HEK293 (cell line): ENCODE measurements at regions not wholly inside any gene's neighbourhood (a gene's known extent, or its start where the extent isn't known, plus 50 kb on each side); places are given as distances from the start of the nearest gene placed in this dataset.

Experiments
- CTCF ChIA-PET: fragments of 350-600 bp; formaldehyde crosslinking; extraction: SDS; loops from one replicate; lab custom pipeline; 2021; ENCODE audit warnings: antibody characterized with exemption; lab: Yijun Ruan, JAX
- POLR2A ChIA-PET: fragments of 300-600 bp; formaldehyde crosslinking; extraction: SDS; loops from one replicate; lab custom pipeline; 2020; ENCODE audit warnings: antibody characterized with exemption, inconsistent platforms; lab: Yijun Ruan, JAX
- H3K27ac ChIP-seq: fragments of 200-500 bp; sonication (Bioruptor generic); 2 replicates; pipeline ENCODE4 v1.5.1; 2014; ENCODE audit warnings: low read depth, low read length, control low read depth, inconsistent platforms; ENCODE audit errors: extremely low read depth
- H3K36me3 ChIP-seq, 2 experiments: fragments of 200-500 bp in 1 of 2; sonication (Bioruptor generic) in 1 of 2; 1 replicate in 1 of 2; 2 replicates in 1 of 2; pipeline ENCODE4 v1.5.1; 2014 to 2017; ENCODE audit warnings: inconsistent platforms in 2 of 2, low read length in 2 of 2; ENCODE audit not compliant: control insufficient read depth in 2 of 2, insufficient read depth in 1 of 2
- H3K4me1 ChIP-seq: fragments of 200-500 bp; sonication (Bioruptor generic); 2 replicates; pipeline ENCODE4 v1.5.1; 2014; ENCODE audit warnings: mild to moderate bottlenecking, low read length, inconsistent platforms; ENCODE audit not compliant: control insufficient read depth, insufficient read depth
- H3K4me3 ChIP-seq: 2 replicates; pipeline ENCODE4 v1.5.1; 2011; ENCODE audit warnings: low read depth, mild to moderate bottlenecking, control low read depth, low read length, moderate library complexity
- H3K9me3 ChIP-seq: fragments of 200-500 bp; sonication (Bioruptor generic); 2 replicates; pipeline ENCODE4 v1.5.1; 2014; ENCODE audit warnings: low read depth, low read length, inconsistent platforms; ENCODE audit not compliant: control insufficient read depth, insufficient read depth
- KLF8 ChIP-seq: fragments of 450-650 bp; formaldehyde crosslinking; IDR thresholded peaks from 2 replicates; pipeline ENCODE4 v1.5.1; 2016; ENCODE audit warnings: missing biosample characterization, missing genetic modification characterization
- KLF9 ChIP-seq: fragments of 450-650 bp; formaldehyde crosslinking; IDR thresholded peaks from 2 replicates; pipeline ENCODE4 v1.5.1; 2016; ENCODE audit warnings: missing biosample characterization, missing genetic modification characterization, low read depth
- SETDB1 ChIP-seq: IDR thresholded peaks from one replicate; pipeline ENCODE4 v1.6.1; 2017; ENCODE audit warnings: mild to moderate bottlenecking, low read length, moderate library complexity, mixed read lengths; ENCODE audit not compliant: insufficient read length
- TCF7L2 ChIP-seq: IDR thresholded peaks from 2 replicates; pipeline ENCODE4 v1.6.1; 2011; ENCODE audit warnings: low read depth, mild to moderate bottlenecking, inconsistent platforms, low read length, moderate library complexity, borderline replicate concordance
- ZBTB21 ChIP-seq: fragments of 450-650 bp; formaldehyde crosslinking; IDR thresholded peaks from 2 replicates; pipeline ENCODE4 v1.5.1; 2017; ENCODE audit warnings: missing biosample characterization, missing genetic modification characterization
- ZFP41 ChIP-seq: fragments of 450-650 bp; formaldehyde crosslinking; IDR thresholded peaks from 2 replicates; pipeline ENCODE4 v1.5.1; 2016; ENCODE audit warnings: missing biosample characterization, missing genetic modification characterization, borderline replicate concordance
- ZIC2 ChIP-seq: fragments of 450-650 bp; formaldehyde crosslinking; IDR thresholded peaks from 2 replicates; pipeline ENCODE4 v1.5.1; 2016; ENCODE audit warnings: missing biosample characterization, missing genetic modification characterization
- ZNF169 ChIP-seq: fragments of 450-650 bp; formaldehyde crosslinking; IDR thresholded peaks from 2 replicates; pipeline ENCODE4 v1.5.1; 2016; ENCODE audit warnings: missing biosample characterization, missing genetic modification characterization
- ZNF266 ChIP-seq: fragments of 450-650 bp; formaldehyde crosslinking; IDR thresholded peaks from 2 replicates; pipeline ENCODE4 v1.5.1; 2016; ENCODE audit warnings: missing biosample characterization, missing genetic modification characterization, low read depth
- ZNF302 ChIP-seq: fragments of 450-650 bp; formaldehyde crosslinking; IDR thresholded peaks from 2 replicates; pipeline ENCODE4 v1.5.1; 2016; ENCODE audit warnings: missing biosample characterization, missing genetic modification characterization, low read depth
- ZNF391 ChIP-seq: fragments of 450-650 bp; formaldehyde crosslinking; IDR thresholded peaks from 2 replicates; pipeline ENCODE4 v1.5.1; 2016; ENCODE audit warnings: low read depth, missing biosample characterization, missing genetic modification characterization, borderline replicate concordance
- ZNF404 ChIP-seq: fragments of 450-650 bp; formaldehyde crosslinking; IDR thresholded peaks from 2 replicates; pipeline ENCODE4 v1.5.1; 2017; ENCODE audit warnings: missing biosample characterization, missing genetic modification characterization
- ZNF423 ChIP-seq: fragments of 450-650 bp; formaldehyde crosslinking; IDR thresholded peaks from 2 replicates; pipeline ENCODE4 v1.5.1; 2016; ENCODE audit warnings: missing biosample characterization, missing genetic modification characterization
- ZNF513 ChIP-seq: fragments of 450-650 bp; IDR thresholded peaks from 2 replicates; pipeline ENCODE4 v1.5.1; 2018; ENCODE audit warnings: missing biosample characterization, missing genetic modification characterization
- ZNF529 ChIP-seq: fragments of 450-650 bp; formaldehyde crosslinking; IDR thresholded peaks from 2 replicates; pipeline ENCODE4 v1.5.1; 2017; ENCODE audit warnings: missing genetic modification characterization, missing biosample characterization; ENCODE audit not compliant: insufficient replicate concordance
- ZNF571 ChIP-seq: fragments of 450-650 bp; formaldehyde crosslinking; IDR thresholded peaks from 2 replicates; pipeline ENCODE4 v1.5.0; 2017; ENCODE audit warnings: missing biosample characterization, missing genetic modification characterization
- ZNF585B ChIP-seq: fragments of 450-650 bp; formaldehyde crosslinking; IDR thresholded peaks from 2 replicates; pipeline ENCODE4 v1.5.1; 2016; ENCODE audit warnings: missing biosample characterization, missing genetic modification characterization
- ZNF629 ChIP-seq: fragments of 450-650 bp; formaldehyde crosslinking; IDR thresholded peaks from 2 replicates; pipeline ENCODE4 v1.5.1; 2017; ENCODE audit warnings: missing biosample characterization, missing genetic modification characterization
- ZNF792 ChIP-seq: fragments of 450-650 bp; formaldehyde crosslinking; IDR thresholded peaks from 2 replicates; pipeline ENCODE4 v1.5.1; 2016; ENCODE audit warnings: missing biosample characterization, missing genetic modification characterization
- TF ChIP-seq, protein P1 (sequence below): fragments of 450-650 bp; formaldehyde crosslinking; optimal IDR thresholded peaks from 2 replicates; pipeline ENCODE3; 2016; ENCODE audit warnings: missing biosample characterization, mild to moderate bottlenecking, missing genetic modification characterization
- TF ChIP-seq, protein P2 (sequence below): fragments of 450-650 bp; formaldehyde crosslinking; IDR thresholded peaks from 2 replicates; pipeline ENCODE4 v1.5.1; 2017; ENCODE audit warnings: missing biosample characterization, missing genetic modification characterization
- TF ChIP-seq, protein P3 (sequence below): fragments of 450-650 bp; formaldehyde crosslinking; IDR thresholded peaks from 2 replicates; pipeline ENCODE4 v1.5.1; 2016; ENCODE audit warnings: missing biosample characterization, missing genetic modification characterization
- TF ChIP-seq, protein P4 (sequence below): fragments of 450-650 bp; formaldehyde crosslinking; IDR thresholded peaks from 2 replicates; pipeline ENCODE4 v1.5.1; 2016; ENCODE audit warnings: missing biosample characterization, missing genetic modification characterization

GRCh38 chr5:39640552-39640951 is 215.8 kb upstream of the DAB2 start:
- Histone ChIP-seq H3K27ac (no peak overlapping the region), H3K36me3 (no peaks in the 10 kb centered on the region), H3K4me1 (no peaks in the 10 kb centered on the region), H3K9me3 (no peaks in the 10 kb centered on the region), H3K4me3 (no peak overlapping the region)
- ChIA-PET POLR2A (no interaction called here), CTCF (interaction anchor here (1.4 kb wide), 1 partner anchor 7 kb away, joined by 5 read pairs; no protein-coding TSS in a partner anchor)
- TF ChIP-seq KLF8 (tag by site-specific recombination) (no peak), ZNF513 (tag by site-specific recombination) (no peak), ZBTB21 (no peak), SETDB1 (no peak), ZNF792 (no peak), ZNF404 (tag by site-specific recombination) (no peak), ZIC2 (tag by site-specific recombination) (no peak), ZNF391 (tag by site-specific recombination) (no peak), ZNF585B (tag by site-specific recombination) (no peak)
- TF ChIP-seq, protein P1, sequence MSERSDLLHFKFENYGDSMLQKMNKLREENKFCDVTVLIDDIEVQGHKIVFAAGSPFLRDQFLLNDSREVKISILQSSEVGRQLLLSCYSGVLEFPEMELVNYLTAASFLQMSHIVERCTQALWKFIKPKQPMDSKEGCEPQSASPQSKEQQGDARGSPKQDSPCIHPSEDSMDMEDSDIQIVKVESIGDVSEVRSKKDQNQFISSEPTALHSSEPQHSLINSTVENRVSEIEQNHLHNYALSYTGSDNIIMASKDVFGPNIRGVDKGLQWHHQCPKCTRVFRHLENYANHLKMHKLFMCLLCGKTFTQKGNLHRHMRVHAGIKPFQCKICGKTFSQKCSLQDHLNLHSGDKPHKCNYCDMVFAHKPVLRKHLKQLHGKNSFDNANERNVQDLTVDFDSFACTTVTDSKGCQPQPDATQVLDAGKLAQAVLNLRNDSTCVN (tag by site-specific recombination), result no peak
- TF ChIP-seq, protein P2, sequence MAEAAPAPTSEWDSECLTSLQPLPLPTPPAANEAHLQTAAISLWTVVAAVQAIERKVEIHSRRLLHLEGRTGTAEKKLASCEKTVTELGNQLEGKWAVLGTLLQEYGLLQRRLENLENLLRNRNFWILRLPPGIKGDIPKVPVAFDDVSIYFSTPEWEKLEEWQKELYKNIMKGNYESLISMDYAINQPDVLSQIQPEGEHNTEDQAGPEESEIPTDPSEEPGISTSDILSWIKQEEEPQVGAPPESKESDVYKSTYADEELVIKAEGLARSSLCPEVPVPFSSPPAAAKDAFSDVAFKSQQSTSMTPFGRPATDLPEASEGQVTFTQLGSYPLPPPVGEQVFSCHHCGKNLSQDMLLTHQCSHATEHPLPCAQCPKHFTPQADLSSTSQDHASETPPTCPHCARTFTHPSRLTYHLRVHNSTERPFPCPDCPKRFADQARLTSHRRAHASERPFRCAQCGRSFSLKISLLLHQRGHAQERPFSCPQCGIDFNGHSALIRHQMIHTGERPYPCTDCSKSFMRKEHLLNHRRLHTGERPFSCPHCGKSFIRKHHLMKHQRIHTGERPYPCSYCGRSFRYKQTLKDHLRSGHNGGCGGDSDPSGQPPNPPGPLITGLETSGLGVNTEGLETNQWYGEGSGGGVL (tag by site-specific recombination), result no peak

DNA sequence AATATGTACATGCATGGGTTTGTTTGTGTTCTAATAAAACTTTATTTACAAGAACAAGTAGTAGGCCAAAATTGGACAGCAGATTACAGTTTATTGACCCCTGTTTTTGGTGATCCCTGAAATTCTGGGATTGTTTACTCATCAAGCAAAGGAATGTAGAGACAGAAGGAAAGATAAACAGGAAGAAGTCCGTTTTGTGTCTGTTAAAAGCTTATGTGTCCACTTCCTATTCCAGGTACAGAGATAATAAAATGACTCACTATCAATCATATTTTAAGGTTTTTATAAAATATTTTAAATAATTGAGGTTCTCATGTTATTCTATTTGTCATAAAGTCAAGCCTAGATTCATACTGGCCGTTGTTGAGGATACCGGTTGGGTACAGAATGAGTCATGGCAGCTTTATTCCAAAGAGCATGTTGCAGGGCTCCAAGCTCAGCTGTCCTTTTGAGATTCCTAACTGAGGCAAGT is 214.9 kb upstream of the DAB2 start:
- ChIA-PET CTCF (interaction anchor here (0.6 to 1.4 kb wide), 2 partner anchors 8 to 1067 kb away, joined by 3 to 5 read pairs; no protein-coding TSS in a partner anchor), POLR2A (no interaction called here)
- no peaks in the 10 kb centered on the region for H3K9me3 ChIP-seq
- H3K27ac ChIP-seq, result no peak overlapping the region
- TF ChIP-seq ZNF585B (tag by site-specific recombination), result no peak
- TF ChIP-seq, protein P3, sequence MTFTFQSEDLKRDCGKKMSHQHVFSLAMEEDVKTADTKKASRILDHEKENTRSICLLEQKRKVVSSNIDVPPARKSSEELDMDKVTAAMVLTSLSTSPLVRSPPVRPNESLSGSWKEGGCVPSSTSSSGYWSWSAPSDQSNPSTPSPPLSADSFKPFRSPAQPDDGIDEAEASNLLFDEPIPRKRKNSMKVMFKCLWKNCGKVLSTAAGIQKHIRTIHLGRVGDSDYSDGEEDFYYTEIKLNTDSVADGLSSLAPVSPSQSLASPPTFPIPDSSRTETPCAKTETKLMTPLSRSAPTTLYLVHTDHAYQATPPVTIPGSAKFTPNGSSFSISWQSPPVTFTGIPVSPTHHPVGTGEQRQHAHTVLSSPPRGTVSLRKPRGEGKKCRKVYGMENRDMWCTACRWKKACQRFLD (tag by site-specific recombination), result no peak
- no peak for TF ChIP-seq ZNF266
- H3K4me1 ChIP-seq, result no peaks in the 10 kb centered on the region
- H3K36me3 ChIP-seq, result no peaks in the 10 kb centered on the region
- H3K4me3 ChIP-seq, result no peak overlapping the region

DNA sequence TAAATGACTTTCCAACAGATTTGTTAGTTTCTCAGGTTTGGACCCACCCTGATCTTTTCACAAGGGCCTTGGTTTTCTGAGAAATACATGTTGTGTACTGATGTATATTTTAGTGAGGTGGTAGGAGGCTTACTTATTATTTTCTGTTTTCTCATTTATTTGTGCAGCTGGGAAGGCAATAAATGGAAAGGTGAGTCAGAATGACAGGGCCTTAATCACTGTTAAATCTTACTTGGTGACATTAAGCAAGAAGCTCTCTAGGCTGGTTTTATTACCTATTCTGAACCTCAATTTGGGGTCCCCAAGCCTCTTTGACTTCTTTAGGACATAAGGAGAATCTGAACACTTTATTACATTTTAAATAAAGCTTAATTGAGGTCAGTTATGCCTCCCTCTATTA is 214.0 kb upstream of the DAB2 start:
- Histone ChIP-seq H3K9me3 (no peaks in the 10 kb centered on the region), H3K36me3 (no peaks in the 10 kb centered on the region), H3K4me1 (no peaks in the 10 kb centered on the region), H3K27ac (no peak overlapping the region), H3K4me3 (no peak overlapping the region)
- ChIA-PET CTCF (no interaction called here), POLR2A (no interaction called here)
- no peak for TF ChIP-seq ZNF391 (tag by site-specific recombination)
- TF ChIP-seq, protein P1 (tag by site-specific recombination), result no peak
- TF ChIP-seq ZNF571 (tag by site-specific recombination), result no peak
- TF ChIP-seq, protein P4, sequence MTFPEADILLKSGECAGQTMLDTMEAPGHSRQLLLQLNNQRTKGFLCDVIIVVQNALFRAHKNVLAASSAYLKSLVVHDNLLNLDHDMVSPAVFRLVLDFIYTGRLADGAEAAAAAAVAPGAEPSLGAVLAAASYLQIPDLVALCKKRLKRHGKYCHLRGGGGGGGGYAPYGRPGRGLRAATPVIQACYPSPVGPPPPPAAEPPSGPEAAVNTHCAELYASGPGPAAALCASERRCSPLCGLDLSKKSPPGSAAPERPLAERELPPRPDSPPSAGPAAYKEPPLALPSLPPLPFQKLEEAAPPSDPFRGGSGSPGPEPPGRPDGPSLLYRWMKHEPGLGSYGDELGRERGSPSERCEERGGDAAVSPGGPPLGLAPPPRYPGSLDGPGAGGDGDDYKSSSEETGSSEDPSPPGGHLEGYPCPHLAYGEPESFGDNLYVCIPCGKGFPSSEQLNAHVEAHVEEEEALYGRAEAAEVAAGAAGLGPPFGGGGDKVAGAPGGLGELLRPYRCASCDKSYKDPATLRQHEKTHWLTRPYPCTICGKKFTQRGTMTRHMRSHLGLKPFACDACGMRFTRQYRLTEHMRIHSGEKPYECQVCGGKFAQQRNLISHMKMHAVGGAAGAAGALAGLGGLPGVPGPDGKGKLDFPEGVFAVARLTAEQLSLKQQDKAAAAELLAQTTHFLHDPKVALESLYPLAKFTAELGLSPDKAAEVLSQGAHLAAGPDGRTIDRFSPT (tag by site-specific recombination), result no peak
- no peak for TF ChIP-seq ZNF629 (tag by site-specific recombination)
- TF ChIP-seq ZFP41 (tag by site-specific recombination), result no peak
- no peak for TF ChIP-seq ZNF529
- TF ChIP-seq TCF7L2, result no peak
- TF ChIP-seq KLF9, result no peak
- TF ChIP-seq ZNF302 (tag by site-specific recombination), result no peak
- TF ChIP-seq ZNF423 (tag by site-specific recombination), result no peak
- no peak for TF ChIP-seq ZNF169
